HEK293 (cell line): ENCODE measurements at regions not wholly inside any gene's neighbourhood (a gene's known extent, or its start where the extent isn't known, plus 50 kb on each side); places are given as distances from the start of the nearest gene placed in this dataset.

Experiments
- CTCF ChIP-seq: fragments of 450-650 bp; formaldehyde crosslinking; IDR thresholded peaks from 2 replicates; pipeline ENCODE4 v1.5.1; 2016; ENCODE audit warnings: missing biosample characterization, missing genetic modification characterization
- GLI2 ChIP-seq: fragments of 450-650 bp; formaldehyde crosslinking; IDR thresholded peaks from 2 replicates; pipeline ENCODE4; 2017; ENCODE audit warnings: missing biosample characterization, missing genetic modification characterization, low read depth, borderline replicate concordance
- REST ChIP-seq: fragments of 450-650 bp; formaldehyde crosslinking; IDR thresholded peaks from 2 replicates; pipeline ENCODE4 v1.5.1; 2016; ENCODE audit warnings: missing biosample characterization, missing genetic modification characterization
- SP3 ChIP-seq: fragments of 450-650 bp; formaldehyde crosslinking; IDR thresholded peaks from 2 replicates; pipeline ENCODE4 v1.5.1; 2016; ENCODE audit warnings: missing biosample characterization, missing genetic modification characterization
- ZBTB21 ChIP-seq: fragments of 450-650 bp; formaldehyde crosslinking; IDR thresholded peaks from 2 replicates; pipeline ENCODE4 v1.5.1; 2017; ENCODE audit warnings: missing biosample characterization, missing genetic modification characterization
- ZNF501 ChIP-seq: fragments of 450-650 bp; formaldehyde crosslinking; IDR thresholded peaks from 2 replicates; pipeline ENCODE4 v1.5.1; 2016; ENCODE audit warnings: missing biosample characterization, missing genetic modification characterization
- TF ChIP-seq, protein P1 (sequence below): IDR thresholded peaks from 2 replicates; pipeline ENCODE4 v1.6.1; 2011; ENCODE audit warnings: mild to moderate bottlenecking, low read depth, low read length, borderline replicate concordance
- TF ChIP-seq, protein P2 (sequence below): fragments of 450-650 bp; IDR thresholded peaks from 2 replicates; pipeline ENCODE4 v1.5.1; 2018; ENCODE audit warnings: missing biosample characterization, mild to moderate bottlenecking, missing genetic modification characterization

- no peak for TF ChIP-seq GLI2 (tag by site-specific recombination)
- TF ChIP-seq REST (tag by site-specific recombination), result no peak
- TF ChIP-seq, protein P1, sequence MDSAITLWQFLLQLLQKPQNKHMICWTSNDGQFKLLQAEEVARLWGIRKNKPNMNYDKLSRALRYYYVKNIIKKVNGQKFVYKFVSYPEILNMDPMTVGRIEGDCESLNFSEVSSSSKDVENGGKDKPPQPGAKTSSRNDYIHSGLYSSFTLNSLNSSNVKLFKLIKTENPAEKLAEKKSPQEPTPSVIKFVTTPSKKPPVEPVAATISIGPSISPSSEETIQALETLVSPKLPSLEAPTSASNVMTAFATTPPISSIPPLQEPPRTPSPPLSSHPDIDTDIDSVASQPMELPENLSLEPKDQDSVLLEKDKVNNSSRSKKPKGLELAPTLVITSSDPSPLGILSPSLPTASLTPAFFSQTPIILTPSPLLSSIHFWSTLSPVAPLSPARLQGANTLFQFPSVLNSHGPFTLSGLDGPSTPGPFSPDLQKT, result no peak
- TF ChIP-seq CTCF (tag by site-specific recombination), result no peak
- TF ChIP-seq ZBTB21, result no peak
- no peak for TF ChIP-seq ZNF501 (tag by site-specific recombination)
- TF ChIP-seq, protein P2, sequence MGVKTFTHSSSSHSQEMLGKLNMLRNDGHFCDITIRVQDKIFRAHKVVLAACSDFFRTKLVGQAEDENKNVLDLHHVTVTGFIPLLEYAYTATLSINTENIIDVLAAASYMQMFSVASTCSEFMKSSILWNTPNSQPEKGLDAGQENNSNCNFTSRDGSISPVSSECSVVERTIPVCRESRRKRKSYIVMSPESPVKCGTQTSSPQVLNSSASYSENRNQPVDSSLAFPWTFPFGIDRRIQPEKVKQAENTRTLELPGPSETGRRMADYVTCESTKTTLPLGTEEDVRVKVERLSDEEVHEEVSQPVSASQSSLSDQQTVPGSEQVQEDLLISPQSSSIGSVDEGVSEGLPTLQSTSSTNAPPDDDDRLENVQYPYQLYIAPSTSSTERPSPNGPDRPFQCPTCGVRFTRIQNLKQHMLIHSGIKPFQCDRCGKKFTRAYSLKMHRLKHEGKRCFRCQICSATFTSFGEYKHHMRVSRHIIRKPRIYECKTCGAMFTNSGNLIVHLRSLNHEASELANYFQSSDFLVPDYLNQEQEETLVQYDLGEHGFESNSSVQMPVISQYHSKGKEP, result no peak
- TF ChIP-seq SP3 (tag by site-specific recombination), result no peak
Observed at GRCh38 chr4:30802622-30803323, 82.6 kb downstream of the PCDH7 start.
